AG08395 (cell line): ENCODE measurements at regions not wholly inside any gene's neighbourhood (a gene's known extent, or its start where the extent isn't known, plus 50 kb on each side); places are given as distances from the start of the nearest gene placed in this dataset.

ENCODE experiments used
- DNase-seq: peaks from one replicate; pipeline ENCODE4 v3.0.0; 2012; ENCODE audit warnings: mixed read lengths, low spot score

DNA sequence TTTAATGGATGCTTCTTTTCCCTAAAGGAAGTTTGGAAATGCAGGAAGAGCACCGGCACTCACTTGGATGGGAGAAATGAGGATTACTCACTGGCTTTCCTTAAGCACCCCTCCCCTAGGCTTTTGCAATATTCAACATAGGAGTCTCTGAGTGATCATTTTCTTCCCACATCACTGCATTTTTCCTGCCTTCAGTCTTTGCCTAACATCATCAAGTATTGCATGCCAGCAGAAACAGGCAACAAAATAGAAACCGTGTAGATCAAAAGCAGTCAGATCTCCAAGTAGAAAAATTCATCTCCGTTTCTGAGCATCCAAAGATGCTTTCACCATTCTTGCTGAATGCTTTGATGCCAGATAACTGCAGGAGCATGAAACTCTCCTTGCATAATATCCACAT, 119.9 kb downstream of the ADCYAP1R1 start:
- DNase-seq: no peak

DNA sequence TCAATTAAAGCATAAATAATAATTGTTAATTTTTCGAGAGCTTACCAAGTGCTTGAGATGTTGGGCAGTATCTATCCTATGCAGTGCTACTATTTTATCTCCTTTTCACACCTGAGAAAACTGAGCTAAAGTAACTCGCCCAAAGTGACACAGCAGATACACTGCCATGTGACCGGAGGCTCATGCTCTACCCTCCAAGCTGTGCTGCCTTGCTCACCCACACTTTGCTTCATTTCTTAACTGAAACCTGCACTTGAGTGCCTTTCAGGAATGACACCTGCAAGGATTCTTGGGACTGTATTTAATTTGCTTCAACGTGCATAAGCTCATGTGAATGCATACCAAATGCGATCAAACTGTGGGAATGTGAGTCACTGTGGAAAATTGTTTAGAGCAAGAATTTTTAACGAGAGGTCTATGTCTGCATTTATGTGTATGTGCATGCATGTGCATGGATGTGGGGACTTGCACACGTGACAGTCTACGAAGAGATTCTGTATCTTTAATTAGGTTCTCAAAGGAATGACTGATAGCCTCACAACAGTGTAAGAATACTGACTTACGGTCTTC, 119.2 kb downstream of the ADCYAP1R1 start:
- no peak for DNase-seq
